ENCODE measurements at regions not wholly inside any gene's neighbourhood (a gene's known extent, or its start where the extent isn't known, plus 50 kb on each side); places are given as distances from the start of the nearest gene placed in this dataset.
"Not testable (repeated sequence)": the region's sequence is repeated elsewhere in the genome, so short reads cannot be mapped to it uniquely, and the experiment has no call there.

- no peak for DNase-seq
These were observed 397.7 kb downstream of the RWDD3 start for GRCh38 chr1:95631695-95632094.

GRCh38 chr1:95635811-95636210 lies 401.8 kb downstream of the RWDD3 start:
- DNase-seq = no peak

- no peak for DNase-seq
These were observed 402.9 kb downstream of the RWDD3 start for GRCh38 chr1:95636897-95637296.

GRCh38 chr1:95640746-95641145 lies 406.7 kb downstream of the RWDD3 start:
- DNase-seq = no peak

GRCh38 chr1:95641386-95641785 lies 407.4 kb downstream of the RWDD3 start:
- no peak for DNase-seq

- DNase-seq = no peak
These were observed 408.0 kb downstream of the RWDD3 start for GRCh38 chr1:95642035-95642434.

GRCh38 chr1:95643071-95643470 lies 409.1 kb downstream of the RWDD3 start:
- no peak for DNase-seq

- DNase-seq = not testable (repeated sequence)
These were observed 411.1 kb downstream of the RWDD3 start for GRCh38 chr1:95645126-95645525.

- no peak for DNase-seq
These were observed 416.6 kb downstream of the RWDD3 start for GRCh38 chr1:95650631-95651030.

GRCh38 chr1:95652423-95652965 lies 418.5 kb downstream of the RWDD3 start:
- no peak for DNase-seq

- no peak for DNase-seq
These were observed 419.6 kb downstream of the RWDD3 start for GRCh38 chr1:95653618-95654017.

- DNase-seq = no peak
These were observed 421.5 kb downstream of the RWDD3 start for GRCh38 chr1:95655321-95656020.

GRCh38 chr1:95657248-95657647 lies 423.2 kb downstream of the RWDD3 start:
- no peak for DNase-seq

- no peak for DNase-seq
These were observed 425.2 kb downstream of the RWDD3 start for GRCh38 chr1:95659166-95659565.

- DNase-seq = no peak
These were observed 425.6 kb downstream of the RWDD3 start for GRCh38 chr1:95659588-95659987.

- DNase-seq = no peak
These were observed 426.7 kb downstream of the RWDD3 start for GRCh38 chr1:95660736-95661135.

- not testable (repeated sequence) for DNase-seq
These were observed 429.5 kb downstream of the RWDD3 start for GRCh38 chr1:95663530-95663929.

- no peak for DNase-seq
These were observed 434.2 kb downstream of the RWDD3 start for GRCh38 chr1:95668165-95668564.

- not testable (repeated sequence) for DNase-seq
These were observed 435.6 kb downstream of the RWDD3 start for GRCh38 chr1:95669638-95670037.

- DNase-seq = no peak
These were observed 437.1 kb downstream of the RWDD3 start for GRCh38 chr1:95671098-95671497.

- DNase-seq = no peak
These were observed 445.3 kb downstream of the RWDD3 start for GRCh38 chr1:95679262-95679661.

- no peak for DNase-seq
These were observed 451.1 kb downstream of the RWDD3 start for GRCh38 chr1:95685081-95685480.

GRCh38 chr1:95686217-95686616 lies 452.2 kb downstream of the RWDD3 start:
- DNase-seq = no peak

- no peak for DNase-seq
These were observed 465.3 kb downstream of the RWDD3 start for GRCh38 chr1:95699149-95699953.

Measured in midbrain (tissue), 1 donor.